Kidney epithelial cell (primary cell): ENCODE measurements at regions not wholly inside any gene's neighbourhood (a gene's known extent, or its start where the extent isn't known, plus 50 kb on each side); places are given as distances from the start of the nearest gene placed in this dataset.
"Not testable (repeated sequence)": the region's sequence is repeated elsewhere in the genome, so short reads cannot be mapped to it uniquely, and the experiment has no call there.

Source experiments
- DNase-seq: peaks from one replicate; pipeline ENCODE4 v3.0.0-alpha.2; 2010; ENCODE audit warnings: low read depth
- H3K27me3 ChIP-seq: 2 replicates; pipeline ENCODE4 v1.6.0; 2011; ENCODE audit warnings: low read length; ENCODE audit not compliant: control insufficient read depth, insufficient read depth
- H3K36me3 ChIP-seq: 2 replicates; pipeline ENCODE4 v1.5.1; 2011; ENCODE audit warnings: low read length; ENCODE audit not compliant: control insufficient read depth, insufficient read depth
- H3K4me3 ChIP-seq: 2 replicates; pipeline ENCODE4 v1.5.1; 2011; ENCODE audit warnings: low read depth, mild to moderate bottlenecking, control low read depth, low read length
- TF ChIP-seq, protein P1 (sequence below): IDR thresholded peaks from 2 replicates; pipeline ENCODE4 v1.5.1; 2011; ENCODE audit warnings: mild to moderate bottlenecking, moderate library complexity, low read length, control low read depth, inconsistent platforms; ENCODE audit not compliant: insufficient read depth, poor library complexity, severe bottlenecking

DNA sequence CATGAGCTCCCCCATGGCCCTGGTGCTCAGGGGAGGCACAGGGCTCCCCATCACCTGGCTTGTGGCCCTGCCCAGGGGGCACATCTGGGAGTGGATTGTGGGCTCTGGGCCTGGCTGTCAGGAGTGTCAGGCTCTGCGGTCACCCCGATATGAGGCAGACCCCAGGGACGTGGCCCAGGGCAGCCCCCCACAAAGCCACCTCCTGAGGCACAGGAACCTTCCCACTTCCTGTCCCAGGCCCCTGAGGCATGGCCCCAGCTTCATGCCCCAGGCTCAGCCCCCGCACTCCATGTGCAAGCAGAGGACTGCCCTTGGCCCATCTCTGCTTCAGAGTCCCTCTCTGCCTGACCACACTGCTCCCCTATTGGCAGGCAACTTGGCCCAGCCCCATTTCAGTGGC, 160.3 kb downstream of the PCTP start:
- no peak for DNase-seq
- no peaks in the 10 kb centered on the region for H3K36me3 ChIP-seq
- TF ChIP-seq, protein P1, sequence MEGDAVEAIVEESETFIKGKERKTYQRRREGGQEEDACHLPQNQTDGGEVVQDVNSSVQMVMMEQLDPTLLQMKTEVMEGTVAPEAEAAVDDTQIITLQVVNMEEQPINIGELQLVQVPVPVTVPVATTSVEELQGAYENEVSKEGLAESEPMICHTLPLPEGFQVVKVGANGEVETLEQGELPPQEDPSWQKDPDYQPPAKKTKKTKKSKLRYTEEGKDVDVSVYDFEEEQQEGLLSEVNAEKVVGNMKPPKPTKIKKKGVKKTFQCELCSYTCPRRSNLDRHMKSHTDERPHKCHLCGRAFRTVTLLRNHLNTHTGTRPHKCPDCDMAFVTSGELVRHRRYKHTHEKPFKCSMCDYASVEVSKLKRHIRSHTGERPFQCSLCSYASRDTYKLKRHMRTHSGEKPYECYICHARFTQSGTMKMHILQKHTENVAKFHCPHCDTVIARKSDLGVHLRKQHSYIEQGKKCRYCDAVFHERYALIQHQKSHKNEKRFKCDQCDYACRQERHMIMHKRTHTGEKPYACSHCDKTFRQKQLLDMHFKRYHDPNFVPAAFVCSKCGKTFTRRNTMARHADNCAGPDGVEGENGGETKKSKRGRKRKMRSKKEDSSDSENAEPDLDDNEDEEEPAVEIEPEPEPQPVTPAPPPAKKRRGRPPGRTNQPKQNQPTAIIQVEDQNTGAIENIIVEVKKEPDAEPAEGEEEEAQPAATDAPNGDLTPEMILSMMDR, result no peak
- no peaks in the 10 kb centered on the region for H3K27me3 ChIP-seq
- H3K4me3 ChIP-seq, result no peak overlapping the region

DNA sequence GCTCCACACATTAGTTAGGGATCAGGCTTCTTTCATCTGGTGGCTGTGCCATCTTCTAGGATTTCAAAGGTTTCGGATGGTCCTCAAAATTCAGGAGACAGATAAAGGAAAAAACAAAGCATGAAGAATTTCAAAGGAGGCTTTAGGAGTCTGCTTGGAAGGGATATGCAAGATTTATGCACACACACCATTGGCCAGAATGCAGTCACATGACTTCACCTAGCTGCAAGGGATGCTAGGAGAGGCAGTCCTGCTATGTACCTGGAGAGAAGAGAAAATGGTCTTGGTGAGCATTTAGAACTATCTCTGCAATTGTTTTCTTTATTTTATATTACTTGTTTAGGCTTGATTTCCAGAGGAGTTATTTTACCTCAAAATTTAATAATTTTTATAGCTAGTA, 174.6 kb downstream of the PCTP start:
- TF ChIP-seq, protein P1, result no peak
- no peak for DNase-seq
- Histone ChIP-seq H3K36me3 (no peaks in the 10 kb centered on the region), H3K4me3 (no peak overlapping the region), H3K27me3 (no peaks in the 10 kb centered on the region)

DNA sequence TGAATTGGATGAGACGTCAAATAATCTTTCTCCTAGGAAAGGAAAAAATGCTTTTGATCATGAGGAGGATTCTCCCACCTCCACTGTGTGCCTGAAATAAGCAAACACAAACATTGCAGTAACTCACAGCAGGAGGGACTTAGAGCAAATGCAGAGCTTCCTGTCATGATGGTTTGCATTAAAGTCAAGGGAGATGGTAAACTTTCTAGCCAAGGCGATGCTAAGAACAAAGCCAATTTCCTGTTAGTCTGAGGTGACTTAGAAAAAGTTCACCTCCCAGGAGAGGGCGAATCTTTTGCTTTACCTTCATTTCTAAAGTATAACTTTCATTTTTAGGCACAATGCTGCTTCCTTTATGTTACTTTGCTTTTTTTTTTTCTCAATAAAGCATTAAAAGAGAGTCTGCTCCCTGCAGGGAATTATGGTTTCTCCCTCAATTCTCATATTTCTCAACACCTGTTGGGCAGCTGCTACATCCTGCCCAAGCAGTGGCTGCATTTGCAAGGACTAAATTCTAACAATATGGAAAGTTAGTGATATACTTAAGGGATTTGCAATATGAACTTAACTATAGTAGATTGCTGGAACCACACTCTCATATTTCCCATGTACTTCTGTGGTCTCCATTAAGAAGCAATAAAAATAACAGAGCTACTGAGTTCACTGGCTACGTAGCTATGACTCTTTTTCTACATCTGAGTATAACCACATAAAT, 175.6 kb downstream of the PCTP start:
- Histone ChIP-seq H3K27me3 (no peaks in the 10 kb centered on the region), H3K36me3 (no peaks in the 10 kb centered on the region), H3K4me3 (no peak overlapping the region)
- DNase-seq, result no peak
- TF ChIP-seq, protein P1, result no peak

DNA sequence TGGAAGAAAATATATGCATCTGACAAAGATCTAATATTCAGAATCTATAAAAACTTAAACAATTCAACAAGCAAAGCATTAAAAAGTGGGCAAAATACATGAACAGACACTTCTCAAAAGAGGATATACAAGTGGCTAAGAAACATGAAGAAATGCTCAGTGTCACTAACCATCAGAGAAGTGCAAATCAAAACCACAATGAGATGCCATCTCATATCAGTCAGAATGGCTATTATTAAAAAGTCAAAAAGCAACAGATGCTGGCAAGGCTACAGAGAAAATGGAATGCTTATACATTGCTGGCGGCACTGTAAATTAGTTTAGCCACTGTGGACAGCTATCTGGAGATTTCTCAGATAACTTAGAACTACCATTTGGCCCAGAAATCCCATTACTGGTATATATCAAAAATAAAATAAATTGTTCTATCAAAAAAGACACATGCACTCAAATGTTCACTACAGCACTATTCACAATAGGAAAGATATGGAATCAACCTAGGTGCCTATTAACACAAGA, 179.5 kb downstream of the PCTP start:
- no peaks in the 10 kb centered on the region for H3K27me3 ChIP-seq

DNA sequence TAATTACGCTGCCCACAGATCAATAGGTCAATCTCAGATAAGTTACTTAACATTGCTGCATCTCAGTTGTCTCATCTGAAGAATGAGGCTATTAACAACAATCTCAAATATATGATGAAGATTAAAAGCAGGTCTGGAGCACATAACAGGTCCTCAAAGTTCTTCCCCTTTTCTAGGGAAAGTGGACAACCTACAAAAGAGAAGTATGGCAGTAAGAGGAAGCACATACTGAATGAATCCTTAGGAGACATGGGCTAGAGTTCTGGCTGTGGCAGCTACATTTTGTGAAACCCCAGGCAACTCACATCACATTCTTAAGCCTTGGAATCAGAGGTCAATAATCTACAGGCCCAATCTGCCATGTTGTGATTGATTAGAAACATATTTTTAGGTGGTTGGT, 180.6 kb downstream of the PCTP start:
- TF ChIP-seq, protein P1, result no peak
- H3K27me3 ChIP-seq, result no peaks in the 10 kb centered on the region
- H3K4me3 ChIP-seq, result no peak overlapping the region
- DNase-seq, result no peak
- H3K36me3 ChIP-seq, result no peaks in the 10 kb centered on the region

More for the DNA sequence above, 179.5 kb downstream of the PCTP start:
- Histone ChIP-seq H3K4me3 (no peak overlapping the region), H3K36me3 (no peaks in the 10 kb centered on the region)
- no peak for DNase-seq
- TF ChIP-seq, protein P1, result no peak

DNA sequence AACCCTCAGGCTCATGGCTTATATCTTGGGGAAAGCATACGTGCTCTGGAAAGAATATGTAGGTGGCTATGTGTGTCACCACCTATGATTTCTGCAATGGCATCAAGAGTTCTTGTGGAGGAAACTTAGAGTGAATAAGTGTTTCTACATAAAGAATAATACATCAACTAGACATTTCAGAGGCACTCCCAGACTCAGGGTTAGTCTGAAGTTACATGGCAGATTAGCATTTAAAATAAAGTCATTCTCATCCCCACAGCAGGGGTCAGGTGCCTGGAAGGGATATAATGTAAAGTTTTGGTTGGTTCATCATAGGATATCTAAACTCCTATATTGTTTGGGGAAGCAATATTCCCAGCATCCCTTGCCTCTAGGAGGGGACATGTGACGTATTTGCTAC, 182.1 kb downstream of the PCTP start:
- no peak for DNase-seq
- Histone ChIP-seq H3K27me3 (no peaks in the 10 kb centered on the region), H3K36me3 (no peaks in the 10 kb centered on the region), H3K4me3 (no peak overlapping the region)
- TF ChIP-seq, protein P1, result no peak

DNA sequence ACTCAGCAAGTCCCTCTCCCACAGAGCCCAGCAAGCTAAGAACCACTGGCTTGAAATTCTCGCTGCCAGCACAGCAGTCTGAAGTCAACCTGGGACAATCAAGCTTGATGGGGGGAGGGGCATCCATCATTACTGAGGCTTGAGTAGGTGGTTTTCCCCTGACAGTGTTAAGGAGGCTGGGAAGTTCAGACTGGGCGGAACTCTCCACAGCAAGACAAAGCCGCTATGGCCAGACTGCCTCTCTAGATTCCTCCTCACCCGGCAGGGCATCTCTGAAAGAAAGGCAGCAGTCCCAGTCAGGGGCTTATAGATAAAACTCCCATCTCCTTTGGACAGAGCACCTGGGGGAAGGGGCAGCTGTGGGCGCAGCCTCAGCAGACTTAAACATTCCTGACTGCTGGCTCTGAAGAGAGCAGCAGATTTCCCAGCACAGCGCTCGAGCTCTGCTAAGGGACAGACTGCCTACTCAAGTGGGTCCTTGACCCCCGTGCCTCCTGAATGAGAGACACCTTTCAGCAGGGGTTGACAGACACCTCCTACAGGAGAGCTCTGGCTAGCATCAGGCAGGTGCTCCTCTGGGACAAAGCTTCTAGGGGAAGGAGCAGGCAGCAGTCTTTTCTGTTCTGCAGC, 188.4 kb downstream of the PCTP start:
- not testable (repeated sequence) for H3K4me3 ChIP-seq, DNase-seq, H3K27me3 ChIP-seq, H3K36me3 ChIP-seq
